Smooth muscle cell (in vitro differentiated cells): ENCODE measurements at regions not wholly inside any gene's neighbourhood (a gene's known extent, or its start where the extent isn't known, plus 50 kb on each side); places are given as distances from the start of the nearest gene placed in this dataset.

ENCODE experiments used
- DNase-seq: peaks from one replicate; lab custom pipeline; 2025; ENCODE audit not compliant: unreplicated experiment; lab: John Stamatoyannopoulos, UW
- H2AFZ ChIP-seq: fragments of 200-600 bp; sonication (generic); 2 replicates; pipeline ENCODE4 v1.6.0; 2016; ENCODE audit warnings: antibody characterized with exemption, low read depth, mild to moderate bottlenecking
- H3F3A ChIP-seq: fragments of 200-600 bp; sonication (generic); 2 replicates; pipeline ENCODE4 v1.6.0; 2017; ENCODE audit warnings: antibody characterized with exemption, low read depth
- H3K27ac ChIP-seq: fragments of 200-600 bp; sonication (generic); 2 replicates; pipeline ENCODE4 v1.5.1; 2016; ENCODE audit warnings: low read depth, mild to moderate bottlenecking
- H3K27me3 ChIP-seq: fragments of 200-600 bp; sonication (generic); 2 replicates; pipeline ENCODE4 v1.6.1; 2016; ENCODE audit warnings: low read depth, mild to moderate bottlenecking
- H3K36me3 ChIP-seq: fragments of 200-600 bp; sonication (generic); 2 replicates; pipeline ENCODE4 v1.5.1; 2016; ENCODE audit warnings: low read depth
- H3K4me1 ChIP-seq: fragments of 200-600 bp; sonication (generic); 2 replicates; pipeline ENCODE4 v1.5.1; 2016; ENCODE audit warnings: low read depth
- H3K4me2 ChIP-seq: fragments of 200-600 bp; sonication (generic); 2 replicates; pipeline ENCODE4 v1.6.0; 2016; ENCODE audit warnings: mild to moderate bottlenecking
- H3K4me3 ChIP-seq: fragments of 200-600 bp; sonication (generic); 2 replicates; pipeline ENCODE4 v1.5.1; 2016; ENCODE audit warnings: mild to moderate bottlenecking
- H3K79me2 ChIP-seq: fragments of 200-600 bp; sonication (generic); 2 replicates; pipeline ENCODE4 v1.6.0; 2016; ENCODE audit warnings: low read depth, mild to moderate bottlenecking
- H3K9ac ChIP-seq: fragments of 200-600 bp; sonication (generic); 2 replicates; pipeline ENCODE4 v1.6.0; 2016; ENCODE audit warnings: low read depth
- H3K9me3 ChIP-seq: fragments of 200-600 bp; sonication (generic); replicated peaks from 2 replicates; pipeline ENCODE4 v1.5.1; 2016; ENCODE audit warnings: low read depth
- H4K20me1 ChIP-seq: fragments of 200-600 bp; sonication (generic); 2 replicates; pipeline ENCODE4 v1.6.0; 2016; ENCODE audit warnings: low read depth
- CTCF ChIP-seq: fragments of 200-600 bp; sonication (generic); IDR thresholded peaks from 2 replicates; pipeline ENCODE4 v1.5.1; 2017; ENCODE audit warnings: borderline replicate concordance, mild to moderate bottlenecking, antibody characterized with exemption; ENCODE audit not compliant: insufficient read depth, poor library complexity, severe bottlenecking
- WGBS: methylation state at CpG from one replicate; pipeline ENCODE4 v1.1.7; 2016; ENCODE audit warnings: low lambda C conversion rate; 5-methylcytosine and 5-hydroxymethylcytosine counted together

- Histone ChIP-seq H3K36me3 (no peaks in the 10 kb centered on the region), H3K27ac (no peak overlapping the region), H3K4me3 (no peak overlapping the region), H4K20me1 (no peaks in the 10 kb centered on the region), H3K27me3 (no peaks in the 10 kb centered on the region), H3K4me1 (no peaks in the 10 kb centered on the region), H3F3A (no peaks in the 10 kb centered on the region), H2AFZ (no peak overlapping the region), H3K9me3 (no peaks in the 10 kb centered on the region), H3K79me2 (no peaks in the 10 kb centered on the region), H3K9ac (no peak overlapping the region), H3K4me2 (no peak overlapping the region)
- DNase-seq: no peak
- WGBS: 71% methylated on average over 1 of the region's 1 CpG
- TF ChIP-seq CTCF: no peak
Observed at GRCh38 chr12:22866406-22866805, 241.4 kb downstream of the ETNK1 start.

DNA sequence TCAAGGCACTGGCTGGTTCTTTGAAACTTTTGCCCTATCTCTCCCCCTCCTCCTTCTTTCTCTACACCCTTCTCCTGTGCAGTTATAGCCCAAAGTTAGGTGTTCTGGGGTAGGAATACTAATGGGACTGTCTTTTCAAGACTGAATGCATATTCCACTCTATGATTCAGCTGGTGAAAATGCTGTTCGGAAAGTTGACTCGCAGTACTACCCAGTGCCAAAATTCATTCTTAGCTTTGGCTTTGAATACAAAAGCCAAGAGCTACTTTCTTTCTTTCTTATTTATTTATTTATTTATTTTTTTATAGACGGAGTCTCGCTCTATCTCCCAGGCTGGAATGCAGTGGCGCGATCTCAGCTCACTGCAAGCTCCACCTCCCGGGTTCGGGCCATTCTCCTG is 249.2 kb downstream of the ETNK1 start:
- H3K36me3 ChIP-seq: no peaks in the 10 kb centered on the region
- no peaks in the 10 kb centered on the region for H3K27me3 ChIP-seq
- no peaks in the 10 kb centered on the region for H3K79me2 ChIP-seq
- no peak for TF ChIP-seq CTCF
- H3K9me3 ChIP-seq: no peaks in the 10 kb centered on the region
- no peak overlapping the region for H3K9ac ChIP-seq
- no peak overlapping the region for H2AFZ ChIP-seq
- no peak for DNase-seq
- H4K20me1 ChIP-seq: no peaks in the 10 kb centered on the region
- H3K27ac ChIP-seq: no peak overlapping the region
- H3F3A ChIP-seq: no peaks in the 10 kb centered on the region
- no peak overlapping the region for H3K4me3 ChIP-seq
- 98% methylated on average over 8 of the region's 8 CpGs for WGBS
- H3K4me1 ChIP-seq: no peaks in the 10 kb centered on the region
- H3K4me2 ChIP-seq: no peak overlapping the region

GRCh38 chr12:22876262-22876661 is 251.3 kb downstream of the ETNK1 start:
- Histone ChIP-seq H3K4me3 (no peak overlapping the region), H3K27me3 (no peaks in the 10 kb centered on the region), H3F3A (no peaks in the 10 kb centered on the region), H4K20me1 (no peaks in the 10 kb centered on the region), H3K4me2 (no peak overlapping the region), H2AFZ (no peak overlapping the region), H3K79me2 (no peaks in the 10 kb centered on the region), H3K36me3 (no peaks in the 10 kb centered on the region), H3K9ac (no peak overlapping the region), H3K4me1 (no peaks in the 10 kb centered on the region), H3K9me3 (no peaks in the 10 kb centered on the region), H3K27ac (no peak overlapping the region)
- no peak for TF ChIP-seq CTCF
- 93% methylated on average over 5 of the region's 5 CpGs for WGBS
- no peak for DNase-seq

DNA sequence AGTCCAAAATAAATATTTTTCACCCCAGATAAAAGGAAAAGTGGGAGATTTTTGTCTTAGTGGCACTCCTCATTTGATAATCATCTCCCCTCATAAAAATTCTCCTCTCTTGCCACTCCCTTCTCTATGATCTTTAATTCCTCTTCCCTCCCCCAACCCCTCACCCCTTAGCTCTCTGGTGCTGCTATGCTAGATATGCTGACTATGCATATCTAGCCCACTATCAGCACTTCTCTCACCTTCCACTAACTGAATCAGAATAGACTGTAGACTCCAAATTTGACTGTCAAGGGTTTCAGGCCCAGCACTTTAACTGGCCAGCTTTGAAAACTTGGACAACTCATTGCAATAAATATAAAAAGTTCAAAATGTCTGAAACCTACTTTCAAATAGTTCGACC is 254.2 kb downstream of the ETNK1 start:
- WGBS: 93% methylated on average over 1 of the region's 1 CpG
- H3F3A ChIP-seq: no peaks in the 10 kb centered on the region
- no peak for TF ChIP-seq CTCF
- H3K9me3 ChIP-seq: no peaks in the 10 kb centered on the region
- H3K4me1 ChIP-seq: no peaks in the 10 kb centered on the region
- H3K36me3 ChIP-seq: no peaks in the 10 kb centered on the region
- H3K4me2 ChIP-seq: no peak overlapping the region
- H3K27ac ChIP-seq: no peak overlapping the region
- H4K20me1 ChIP-seq: no peaks in the 10 kb centered on the region
- H3K9ac ChIP-seq: no peak overlapping the region
- no peaks in the 10 kb centered on the region for H3K27me3 ChIP-seq
- no peak overlapping the region for H3K4me3 ChIP-seq
- H3K79me2 ChIP-seq: no peaks in the 10 kb centered on the region
- no peak for DNase-seq
- no peak overlapping the region for H2AFZ ChIP-seq
